Osteoblast (primary cell): ENCODE measurements at regions not wholly inside any gene's neighbourhood (a gene's known extent, or its start where the extent isn't known, plus 50 kb on each side); places are given as distances from the start of the nearest gene placed in this dataset. TPM values are rescaled to one million over a fixed set of nuclear protein-coding genes. Genes with fewer than 3 reads are reported as not detected.

Experiments used
- DNase-seq: peaks from one replicate; pipeline ENCODE4 v3.0.0; 2011; ENCODE audit warnings: low spot score, mixed read lengths; ENCODE audit not compliant: insufficient read length; ENCODE audit errors: missing footprints
- H2AFZ ChIP-seq: 2 replicates; pipeline ENCODE4 v1.6.0; 2011; ENCODE audit warnings: mild to moderate bottlenecking, low read length
- H3K27ac ChIP-seq: 2 replicates; pipeline ENCODE4 v1.5.1; 2011; ENCODE audit warnings: mild to moderate bottlenecking, low read depth, low read length, moderate library complexity
- H3K27me3 ChIP-seq: 2 replicates; pipeline ENCODE4 v1.6.0; 2012; ENCODE audit warnings: mild to moderate bottlenecking, control low read depth, inconsistent platforms, low read length, moderate library complexity; ENCODE audit not compliant: insufficient read depth
- H3K36me3 ChIP-seq: 2 replicates; pipeline ENCODE4 v1.5.1; 2011; ENCODE audit warnings: mild to moderate bottlenecking, low read length, control low read depth, moderate library complexity; ENCODE audit not compliant: insufficient read depth
- H3K4me1 ChIP-seq: 2 replicates; pipeline ENCODE4 v1.5.1; 2011; ENCODE audit warnings: mild to moderate bottlenecking, low read length, control low read depth, moderate library complexity; ENCODE audit not compliant: insufficient read depth
- H3K4me2 ChIP-seq: 2 replicates; pipeline ENCODE4 v1.6.0; 2011; ENCODE audit warnings: mild to moderate bottlenecking, low read length; ENCODE audit not compliant: insufficient read depth
- H3K4me3 ChIP-seq: fragments of 200-600 bp; sonication (generic); 3 replicates; pipeline ENCODE4 v1.5.1; 2012; ENCODE audit warnings: mild to moderate bottlenecking, low read length, inconsistent platforms; ENCODE audit not compliant: insufficient read depth
- H3K79me2 ChIP-seq: 2 replicates; pipeline ENCODE4 v1.6.0; 2012; ENCODE audit warnings: mild to moderate bottlenecking, low read length, control low read depth, inconsistent platforms; ENCODE audit not compliant: insufficient read depth
- H3K9me3 ChIP-seq: 2 replicates; pipeline ENCODE4 v1.5.1; 2011; ENCODE audit warnings: low read depth, low read length, control low read depth
- H4K20me1 ChIP-seq: 2 replicates; pipeline ENCODE4 v1.6.0; 2012; ENCODE audit warnings: mild to moderate bottlenecking, low read length, control low read depth; ENCODE audit not compliant: insufficient read depth
- CTCF ChIP-seq: IDR thresholded peaks from 2 replicates; pipeline ENCODE4 v1.5.1; 2011; ENCODE audit warnings: mild to moderate bottlenecking, low read depth, low read length, moderate library complexity; ENCODE audit errors: extremely low read depth
- small RNA-seq: library from RNA; depleted of rRNA; stranded (forward); fragments of <200 nt; gene quantifications from one replicate; pipeline ENCODE3, GENCODE V24; 2012

GRCh38 chr1:227370533-227371254 is 52.4 kb upstream of the CDC42BPA start:
- no peaks in the 10 kb centered on the region for H3K9me3 ChIP-seq
- H2AFZ ChIP-seq, result peak overlapping the region; percentile 9
- H4K20me1 ChIP-seq, result no peaks in the 10 kb centered on the region
- H3K36me3 ChIP-seq, result no peaks in the 10 kb centered on the region
- no peaks in the 10 kb centered on the region for H3K27me3 ChIP-seq
- H3K4me1 ChIP-seq, result peaks cover 10% of the 10 kb centered on the region
- no peak for TF ChIP-seq CTCF
- peak; percentile 58 for DNase-seq
- no peak overlapping the region for H3K27ac ChIP-seq
- no peaks in the 10 kb centered on the region for H3K79me2 ChIP-seq
- H3K4me3 ChIP-seq, result no peak overlapping the region
- H3K4me2 ChIP-seq, result no peak overlapping the region

GRCh38 chr1:227369102-227369760 is 50.9 kb upstream of the CDC42BPA start:
- Histone ChIP-seq H3K36me3 (no peaks in the 10 kb centered on the region), H2AFZ (peak overlapping the region; percentile 30)
- no peak for TF ChIP-seq CTCF

More at GRCh38 chr1:227369102-227369760, 50.9 kb upstream of the CDC42BPA start:
- Histone ChIP-seq H4K20me1 (no peaks in the 10 kb centered on the region), H3K27me3 (no peaks in the 10 kb centered on the region), H3K27ac (no peak overlapping the region), H3K4me3 (no peak overlapping the region), H3K4me2 (no peak overlapping the region), H3K79me2 (no peaks in the 10 kb centered on the region), H3K4me1 (peaks cover 10% of the 10 kb centered on the region), H3K9me3 (no peaks in the 10 kb centered on the region)
- DNase-seq, result no peak

Small RNA genes lying in the stretch of these regions (small RNA-seq; reads per million reads assigned to genes)
- gene AL451054.2 (not detected), gene BTF3P9 (not detected)
